HG02885 (cell line): ENCODE measurements at regions not wholly inside any gene's neighbourhood (a gene's known extent, or its start where the extent isn't known, plus 50 kb on each side); places are given as distances from the start of the nearest gene placed in this dataset.
"Not testable (repeated sequence)": the region's sequence is repeated elsewhere in the genome, so short reads cannot be mapped to it uniquely, and the experiment has no call there.

Experiments used
- ATAC-seq: cut with Tn5 transposase; IDR thresholded peaks from one replicate; pipeline ENCODE4 v1.9.1; 2021; ENCODE audit warnings: mild to moderate bottlenecking; ENCODE audit not compliant: unreplicated experiment, poor library complexity

DNA sequence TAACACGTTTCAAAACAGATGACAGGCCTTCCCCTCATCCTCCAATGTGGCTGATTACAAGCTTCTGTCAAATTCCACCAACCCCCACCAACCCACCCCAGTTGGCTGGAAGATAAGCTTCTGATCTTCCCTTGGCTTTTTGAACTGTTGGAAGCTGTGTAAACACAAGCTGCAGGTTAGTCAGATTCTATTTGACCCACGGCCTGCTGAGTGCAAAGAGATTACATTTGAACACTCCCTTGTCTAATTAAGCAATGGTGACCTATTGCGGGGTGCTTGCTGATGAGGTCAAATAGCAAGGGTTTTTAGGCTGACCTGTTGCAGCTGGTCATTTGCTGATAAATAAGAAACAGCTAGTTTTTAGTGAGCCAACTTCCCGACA, 379.7 kb downstream of the BMP2 start:
- ATAC-seq, result no peak

DNA sequence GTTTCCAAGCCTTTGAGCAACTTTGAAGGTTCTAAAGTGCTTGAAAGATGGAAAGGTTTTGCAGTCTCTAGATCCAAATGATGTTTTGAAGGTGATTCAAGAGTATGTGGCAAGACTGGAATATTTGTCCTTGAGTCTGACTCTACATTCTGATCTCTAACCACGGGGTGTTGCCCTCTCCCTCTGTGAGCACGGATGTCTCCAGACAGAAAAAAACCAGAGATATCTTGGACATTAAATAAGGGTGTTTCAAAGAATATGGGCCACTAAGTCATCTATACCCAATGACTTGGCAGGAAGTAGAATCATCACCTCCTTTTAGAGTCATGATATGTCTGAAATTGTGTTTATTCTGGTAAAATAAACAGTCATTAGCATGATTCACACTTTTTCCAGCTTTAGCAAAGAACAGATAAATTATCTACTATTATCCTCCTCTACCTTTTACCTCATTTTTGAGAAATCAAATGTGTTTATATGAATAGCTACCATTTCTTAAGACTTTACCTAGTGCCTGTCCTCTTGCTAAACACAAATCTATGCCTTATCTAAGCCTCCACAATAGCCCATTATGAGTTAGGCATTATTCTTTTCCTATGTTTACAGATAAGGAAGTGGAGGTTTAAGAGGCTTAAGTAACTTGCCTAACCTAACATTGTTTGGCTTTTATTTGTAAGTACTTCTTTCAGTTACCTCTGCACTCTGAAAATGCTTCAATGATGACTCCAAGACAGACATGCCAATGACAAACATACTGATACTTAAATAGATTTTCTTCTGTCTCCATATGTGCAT, 384.4 kb downstream of the BMP2 start:
- no peak for ATAC-seq

DNA sequence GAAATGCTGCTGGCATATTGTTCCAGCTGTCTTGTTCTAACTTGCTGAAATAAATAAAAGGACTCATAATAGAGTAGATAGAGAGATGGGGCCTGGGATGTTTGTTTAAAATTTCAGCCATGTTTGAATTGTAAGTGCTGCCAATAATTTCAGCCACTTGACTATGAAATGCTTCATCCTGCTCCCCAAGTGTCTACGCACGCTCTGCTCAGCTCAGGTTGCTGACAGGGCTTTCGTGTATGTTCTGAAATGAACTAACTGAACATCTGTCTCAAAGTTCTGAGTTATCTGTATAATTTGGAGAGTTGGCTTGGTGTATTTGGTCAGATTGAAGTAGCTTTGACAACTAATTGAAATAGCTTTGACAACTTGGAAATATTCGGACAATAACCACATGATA, 387.8 kb downstream of the BMP2 start:
- ATAC-seq, result no peak

GRCh38 chr20:7155794-7156193, 388.3 kb downstream of the BMP2 start:
- ATAC-seq, result no peak

DNA sequence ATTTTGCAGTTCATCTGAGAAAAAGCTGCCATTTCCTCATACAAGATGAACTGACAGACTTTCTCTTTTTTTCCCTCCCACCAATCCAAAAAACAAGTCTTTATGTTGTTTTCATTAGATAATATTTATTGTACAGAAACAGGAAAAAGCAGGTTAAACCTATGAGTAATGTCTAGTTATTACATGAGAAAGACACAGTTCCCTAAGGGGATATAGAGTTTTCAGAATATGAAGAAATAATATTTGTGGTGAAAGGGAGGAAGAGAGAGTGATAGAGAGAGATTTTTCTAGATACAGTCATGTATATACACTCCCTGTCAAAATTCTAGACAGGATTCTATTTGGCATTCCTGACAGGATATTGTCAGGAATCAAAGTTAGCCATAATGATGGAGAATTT, 392.4 kb downstream of the BMP2 start:
- no peak for ATAC-seq

DNA sequence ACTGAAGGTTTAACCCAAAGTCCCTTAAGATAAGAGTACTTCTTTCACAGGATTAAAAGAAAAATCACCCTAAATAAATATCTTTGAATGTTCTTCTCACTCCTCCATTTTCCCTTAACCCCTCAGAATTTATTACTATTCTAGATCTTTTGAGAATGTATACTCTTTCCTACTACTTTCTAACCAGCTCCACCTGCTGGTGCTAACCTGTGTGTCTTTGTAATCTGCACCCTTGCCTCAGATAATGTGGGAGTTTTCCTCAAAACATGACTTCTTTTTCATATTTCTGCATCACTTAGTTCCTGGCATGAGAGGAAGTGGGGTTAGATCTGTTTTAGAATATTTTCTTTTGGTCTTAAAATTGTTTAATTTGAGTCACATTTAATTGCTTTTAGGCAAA, 394.2 kb downstream of the BMP2 start:
- ATAC-seq, result no peak

GRCh38 chr20:7171911-7172310, 404.4 kb downstream of the BMP2 start:
- ATAC-seq, result no peak

GRCh38 chr20:7174554-7174953, 407.1 kb downstream of the BMP2 start:
- no peak for ATAC-seq

DNA sequence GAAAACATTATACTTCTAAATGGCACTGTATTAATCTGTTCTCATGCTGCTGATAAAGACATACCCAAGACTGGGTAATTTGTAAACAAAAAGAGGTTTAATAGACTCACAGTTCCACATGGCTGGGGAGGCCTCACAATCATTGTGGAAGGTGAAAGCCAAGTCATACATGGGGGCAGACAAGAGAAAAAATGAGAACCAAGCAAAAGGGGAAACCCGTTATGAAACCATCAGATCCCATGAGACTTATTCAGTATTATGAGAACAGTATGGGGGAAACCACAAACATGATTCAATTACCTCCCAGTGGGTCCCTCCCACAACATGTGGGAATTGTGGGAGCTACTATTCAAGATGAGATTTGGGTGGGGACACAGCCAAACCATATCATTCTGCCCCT, 408.3 kb downstream of the BMP2 start:
- not testable (repeated sequence) for ATAC-seq

DNA sequence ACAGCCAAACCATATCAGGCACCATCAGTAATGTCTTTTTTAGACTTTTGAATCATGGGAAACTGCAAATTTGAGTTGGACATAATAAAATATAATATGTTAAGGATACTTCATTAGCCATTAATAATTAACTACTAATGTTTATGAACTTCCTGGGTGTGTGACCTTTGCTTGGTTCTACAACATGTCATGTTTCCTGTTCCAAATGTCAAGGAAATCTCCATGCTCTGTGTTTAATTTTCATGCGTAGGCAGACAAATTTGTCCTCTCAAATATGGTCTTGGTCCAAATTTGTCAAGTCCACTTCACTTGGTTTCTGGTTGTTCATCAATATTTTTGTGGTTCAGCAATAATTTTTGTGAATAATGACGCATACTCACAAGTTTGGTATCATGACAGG, 410.5 kb downstream of the BMP2 start:
- no peak for ATAC-seq

GRCh38 chr20:7180256-7181045, 413.0 kb downstream of the BMP2 start:
- no peak for ATAC-seq

- ATAC-seq, result no peak
Measured at GRCh38 chr20:7189231-7189630, 421.7 kb downstream of the BMP2 start.

DNA sequence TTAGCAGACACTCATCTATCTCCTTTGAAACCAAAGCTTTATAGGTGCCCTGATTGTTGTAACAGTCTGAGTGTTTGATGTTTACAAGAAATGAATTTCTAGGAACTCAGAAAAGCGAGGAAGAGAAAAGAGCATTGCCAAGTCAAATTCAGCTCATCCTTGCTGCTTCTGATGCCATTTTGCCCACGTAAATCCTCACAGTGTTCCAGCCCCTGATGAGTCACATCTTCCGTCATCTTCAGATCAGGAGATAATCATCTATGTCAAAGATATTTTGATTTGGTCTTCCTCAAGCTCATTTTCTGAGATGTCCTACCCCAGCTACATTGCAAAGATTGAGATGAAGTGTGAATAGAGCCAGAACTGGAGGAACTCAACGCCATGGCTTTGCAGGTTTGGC, 426.2 kb downstream of the BMP2 start:
- ATAC-seq, result no peak

DNA sequence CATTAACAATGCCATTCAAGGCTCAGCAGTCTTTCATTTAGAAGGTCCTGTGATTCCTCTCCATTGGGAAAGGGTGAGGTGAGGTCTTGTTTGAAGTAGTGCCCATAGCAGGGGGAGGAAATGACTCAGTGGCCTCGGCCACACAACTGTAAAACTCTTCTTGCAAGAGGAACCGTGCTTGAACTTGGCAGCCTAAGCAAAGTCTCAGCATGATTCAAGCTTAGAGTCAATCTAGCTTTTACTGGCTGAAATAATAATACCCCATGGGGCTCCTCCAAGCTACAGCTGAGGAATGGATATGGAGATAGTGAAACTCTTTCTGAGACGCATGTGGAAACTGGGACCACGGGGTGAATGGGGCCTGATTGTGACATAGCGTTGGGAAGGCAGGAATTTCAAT, 428.2 kb downstream of the BMP2 start:
- no peak for ATAC-seq

GRCh38 chr20:7196481-7196880, 429.0 kb downstream of the BMP2 start:
- no peak for ATAC-seq

DNA sequence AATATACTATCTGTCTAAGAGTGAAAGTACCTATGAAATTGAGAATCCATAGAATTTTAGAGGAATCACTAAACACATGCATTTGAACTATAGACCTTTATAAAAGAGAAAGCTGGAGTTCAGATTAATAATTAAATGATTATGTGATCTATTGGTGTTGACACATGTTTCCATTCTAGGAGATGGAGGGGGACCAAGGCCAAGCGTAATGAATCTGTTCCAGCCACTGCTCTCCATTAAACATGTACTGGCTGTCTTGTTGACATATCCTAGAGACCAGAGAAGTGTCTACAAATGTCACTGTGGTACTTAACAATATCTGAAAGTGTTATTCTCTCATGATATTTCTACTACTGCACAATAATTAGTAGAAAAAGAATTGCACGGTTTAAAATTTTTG, 432.4 kb downstream of the BMP2 start:
- ATAC-seq, result no peak

GRCh38 chr20:7207186-7207798, 439.8 kb downstream of the BMP2 start:
- ATAC-seq, result no peak

DNA sequence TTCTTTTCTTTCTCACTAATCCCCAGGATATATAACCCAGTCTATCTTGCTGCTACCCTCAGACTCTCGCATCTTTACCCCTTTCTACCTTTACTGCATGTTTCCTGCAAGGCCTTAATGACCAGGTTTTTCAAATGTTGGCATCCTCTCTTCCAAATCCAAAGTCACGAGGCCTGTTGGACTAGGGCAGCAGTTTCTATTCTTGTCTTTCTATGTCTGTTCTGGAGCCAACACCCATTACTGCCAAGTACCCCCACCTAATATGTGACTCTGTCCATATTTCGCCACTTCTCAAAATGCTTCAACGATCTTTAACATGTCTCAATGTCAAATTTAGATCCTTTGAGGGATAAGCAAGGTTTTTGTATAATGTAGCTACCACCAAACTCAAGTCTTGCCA, 443.4 kb downstream of the BMP2 start:
- no peak for ATAC-seq

- no peak for ATAC-seq
Measured at GRCh38 chr20:7214081-7214740, 446.7 kb downstream of the BMP2 start.

GRCh38 chr20:7217606-7218005, 450.1 kb downstream of the BMP2 start:
- ATAC-seq, result no peak

- no peak for ATAC-seq
Measured at GRCh38 chr20:7220755-7221154, 453.3 kb downstream of the BMP2 start.
